Nephron progenitor cell (in vitro differentiated cells): ENCODE measurements at regions not wholly inside any gene's neighbourhood (a gene's known extent, or its start where the extent isn't known, plus 50 kb on each side); places are given as distances from the start of the nearest gene placed in this dataset.
"Not testable (repeated sequence)": the region's sequence is repeated elsewhere in the genome, so short reads cannot be mapped to it uniquely, and the experiment has no call there.

Source experiments
- DNase-seq: peaks from one replicate; pipeline ENCODE4 v3.0.0; 2021
- H3K27ac Mint-ChIP-seq: 2 replicates; pipeline ENCODE4 v1.8.0; 2021; ENCODE audit warnings: mild to moderate bottlenecking, moderate library complexity, mixed read lengths
- H3K27me3 Mint-ChIP-seq: 2 replicates; pipeline ENCODE4 v1.8.0; 2021; ENCODE audit warnings: mild to moderate bottlenecking, low read depth, mixed read lengths; ENCODE audit not compliant: poor library complexity
- H3K36me3 Mint-ChIP-seq: 2 replicates; pipeline ENCODE4 v1.8.0; 2021; ENCODE audit warnings: low read depth, mixed read lengths
- H3K4me1 Mint-ChIP-seq: 2 replicates; pipeline ENCODE4 v1.8.0; 2021; ENCODE audit warnings: mixed read lengths
- H3K4me3 Mint-ChIP-seq: 2 replicates; pipeline ENCODE4 v1.8.0; 2021; ENCODE audit warnings: mild to moderate bottlenecking, moderate library complexity, mixed read lengths
- H3K9me3 Mint-ChIP-seq: 2 replicates; pipeline ENCODE4 v1.8.0; 2021; ENCODE audit warnings: mild to moderate bottlenecking, moderate library complexity, mixed read lengths
- TF ChIP-seq, protein P1 (sequence below): fragments of 200-600 bp; sonication (generic); IDR thresholded peaks from 2 replicates; pipeline ENCODE4 v1.5.0; 2021; ENCODE audit warnings: antibody characterized with exemption

DNA sequence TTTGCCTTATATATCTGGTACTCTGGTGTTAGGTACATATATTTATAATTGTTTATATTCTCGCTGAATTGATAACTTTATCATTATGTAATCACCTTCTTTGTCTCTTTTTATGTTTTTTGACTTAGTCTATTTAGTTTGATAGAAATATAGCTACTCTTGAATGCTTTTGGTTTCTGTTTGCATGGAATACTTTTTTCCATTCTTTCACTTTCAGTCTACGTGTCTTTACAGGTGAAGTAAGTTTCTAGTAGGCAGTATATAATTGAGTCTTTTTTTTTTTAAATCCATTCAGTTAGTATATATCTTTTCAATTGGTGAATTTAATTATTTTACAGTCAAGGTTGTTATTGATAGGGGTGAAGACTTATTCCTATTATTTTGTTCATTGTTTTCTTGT, 131.7 kb downstream of the PSAT1 start:
- Mint-ChIP-seq H3K9me3 (peaks cover 46% of the 10 kb centered on the region), H3K4me1 (no peaks in the 10 kb centered on the region), H3K27me3 (peaks cover 13% of the 10 kb centered on the region), H3K27ac (no peak overlapping the region), H3K36me3 (peaks cover 33% of the 10 kb centered on the region), H3K4me3 (no peak overlapping the region)
- no peak for DNase-seq
- TF ChIP-seq, protein P1, sequence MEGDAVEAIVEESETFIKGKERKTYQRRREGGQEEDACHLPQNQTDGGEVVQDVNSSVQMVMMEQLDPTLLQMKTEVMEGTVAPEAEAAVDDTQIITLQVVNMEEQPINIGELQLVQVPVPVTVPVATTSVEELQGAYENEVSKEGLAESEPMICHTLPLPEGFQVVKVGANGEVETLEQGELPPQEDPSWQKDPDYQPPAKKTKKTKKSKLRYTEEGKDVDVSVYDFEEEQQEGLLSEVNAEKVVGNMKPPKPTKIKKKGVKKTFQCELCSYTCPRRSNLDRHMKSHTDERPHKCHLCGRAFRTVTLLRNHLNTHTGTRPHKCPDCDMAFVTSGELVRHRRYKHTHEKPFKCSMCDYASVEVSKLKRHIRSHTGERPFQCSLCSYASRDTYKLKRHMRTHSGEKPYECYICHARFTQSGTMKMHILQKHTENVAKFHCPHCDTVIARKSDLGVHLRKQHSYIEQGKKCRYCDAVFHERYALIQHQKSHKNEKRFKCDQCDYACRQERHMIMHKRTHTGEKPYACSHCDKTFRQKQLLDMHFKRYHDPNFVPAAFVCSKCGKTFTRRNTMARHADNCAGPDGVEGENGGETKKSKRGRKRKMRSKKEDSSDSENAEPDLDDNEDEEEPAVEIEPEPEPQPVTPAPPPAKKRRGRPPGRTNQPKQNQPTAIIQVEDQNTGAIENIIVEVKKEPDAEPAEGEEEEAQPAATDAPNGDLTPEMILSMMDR, result no peak

DNA sequence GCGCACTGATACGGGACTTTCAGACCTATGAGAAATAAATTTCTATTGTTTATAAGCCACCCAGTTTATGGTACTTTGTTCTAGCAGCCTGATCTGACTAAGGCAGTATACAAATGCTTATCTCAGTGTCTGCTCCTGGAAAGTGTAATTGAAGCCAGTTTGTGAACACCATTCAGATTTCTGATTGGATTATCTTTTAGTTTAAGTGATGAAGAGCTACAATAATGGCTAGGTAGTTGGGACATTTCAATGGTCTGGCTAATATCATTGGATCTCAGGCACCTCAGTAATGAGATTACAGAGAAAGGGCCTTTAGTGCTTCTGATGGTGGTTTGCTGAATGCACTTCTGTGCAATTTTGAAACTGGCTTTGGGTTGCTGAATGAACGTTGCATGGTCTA, 133.5 kb downstream of the PSAT1 start:
- TF ChIP-seq, protein P1, result no peak

DNA sequence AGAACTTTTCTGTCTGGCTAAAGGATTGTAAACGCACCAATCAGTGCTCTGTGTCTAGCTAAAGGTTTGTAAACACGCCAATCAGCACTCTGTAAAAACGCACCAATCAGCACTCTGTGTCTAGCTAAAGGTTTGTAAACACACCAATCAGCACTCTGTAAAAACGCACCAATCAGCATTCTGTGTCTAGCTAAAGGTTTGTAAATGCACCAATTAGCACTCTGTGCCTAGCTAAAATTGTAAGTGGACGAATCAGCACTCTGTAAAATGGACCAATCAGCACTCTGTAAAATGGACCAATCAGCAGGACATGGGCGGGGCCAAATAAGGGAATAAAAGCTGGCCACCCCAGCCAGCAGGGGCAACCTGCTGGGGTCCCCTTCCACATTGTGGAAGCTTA, 134.1 kb downstream of the PSAT1 start:
- not testable (repeated sequence) for H3K4me1 Mint-ChIP-seq, H3K4me3 Mint-ChIP-seq, DNase-seq, H3K27ac Mint-ChIP-seq
- Mint-ChIP-seq H3K27me3 (peaks cover 13% of the 10 kb centered on the region), H3K36me3 (peaks cover 33% of the 10 kb centered on the region), H3K9me3 (peaks cover 46% of the 10 kb centered on the region)

More for the DNA sequence above, 133.5 kb downstream of the PSAT1 start:
- peaks cover 13% of the 10 kb centered on the region for H3K27me3 Mint-ChIP-seq
- H3K9me3 Mint-ChIP-seq, result peaks cover 46% of the 10 kb centered on the region
- H3K36me3 Mint-ChIP-seq, result peaks cover 33% of the 10 kb centered on the region
- no peaks in the 10 kb centered on the region for H3K4me1 Mint-ChIP-seq
- no peak overlapping the region for H3K27ac Mint-ChIP-seq
- H3K4me3 Mint-ChIP-seq, result no peak overlapping the region
- no peak for DNase-seq

DNA sequence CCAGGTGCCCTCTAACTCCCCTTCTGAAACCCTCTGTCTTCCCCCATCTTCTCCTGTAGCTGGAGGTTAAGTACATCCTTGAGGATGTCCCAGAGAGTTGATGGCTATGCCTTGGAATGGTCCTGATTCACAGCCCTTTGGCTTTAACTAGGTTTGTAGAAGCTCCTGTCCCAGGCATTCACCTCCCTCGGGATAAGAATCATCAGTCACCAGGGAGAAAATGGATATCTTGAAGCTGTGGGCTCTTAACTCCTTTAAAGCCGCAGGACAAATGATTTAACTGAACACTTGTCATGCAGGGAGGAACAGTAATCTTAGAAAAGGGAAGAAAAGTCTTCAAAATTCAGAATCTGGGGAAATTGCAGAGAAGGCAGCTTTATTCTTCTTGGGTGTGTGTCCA, 139.9 kb downstream of the PSAT1 start:
- peaks cover 7% of the 10 kb centered on the region for H3K27me3 Mint-ChIP-seq
- no peak for DNase-seq
- peaks cover 51% of the 10 kb centered on the region for H3K4me1 Mint-ChIP-seq
- H3K4me3 Mint-ChIP-seq, result no peak overlapping the region
- peaks cover 2% of the 10 kb centered on the region for H3K36me3 Mint-ChIP-seq
- peaks cover 1% of the 10 kb centered on the region for H3K9me3 Mint-ChIP-seq
- TF ChIP-seq, protein P1, result no peak
- H3K27ac Mint-ChIP-seq, result no peak overlapping the region

GRCh38 chr9:78437296-78437695, 140.4 kb downstream of the PSAT1 start:
- Mint-ChIP-seq H3K4me1 (peaks cover 51% of the 10 kb centered on the region), H3K4me3 (no peak overlapping the region), H3K36me3 (no peaks in the 10 kb centered on the region), H3K9me3 (no peaks in the 10 kb centered on the region), H3K27me3 (peaks cover 7% of the 10 kb centered on the region), H3K27ac (no peak overlapping the region)
- DNase-seq, result no peak
- TF ChIP-seq, protein P1, result no peak

GRCh38 chr9:78437806-78438205, 140.9 kb downstream of the PSAT1 start:
- Mint-ChIP-seq H3K9me3 (no peaks in the 10 kb centered on the region), H3K27me3 (peaks cover 3% of the 10 kb centered on the region), H3K4me3 (peak overlapping the region; percentile 71), H3K4me1 (peaks cover 53% of the 10 kb centered on the region), H3K36me3 (no peaks in the 10 kb centered on the region), H3K27ac (peak overlapping the region; percentile 55)
- no peak for DNase-seq
- TF ChIP-seq, protein P1, result no peak
